ENCODE measurements at regions not wholly inside any gene's neighbourhood (a gene's known extent, or its start where the extent isn't known, plus 50 kb on each side); places are given as distances from the start of the nearest gene placed in this dataset.

- peaks cover 0 to 31% (median 6%) of the 10 kb centered on the region in 3 donors for H3K4me1 ChIP-seq
- H3K36me3 ChIP-seq, result no peaks in the 10 kb centered on the region
- H3K9me3 ChIP-seq, result no peaks in the 10 kb centered on the region
- ATAC-seq, result no peak
- H3K4me3 ChIP-seq, result no peak overlapping the region
- no peaks in the 10 kb centered on the region for H3K27me3 ChIP-seq
- 50 to 63% methylated on average over 9 to 10 of the region's 10 CpGs for WGBS, 2 donors (ENCODE audit: low coverage in 1 of 2)
- TF ChIP-seq POLR2AphosphoS5 (IDR thresholded peaks at IDR 0.05), result no peak
- H3K27ac ChIP-seq, result no peak overlapping the region
These were observed 291.5 kb upstream of the ZNF32 start for GRCh38 chr10:43939939-43940820.

GRCh38 chr10:43939389-43939938, 290.8 kb upstream of the ZNF32 start:
- no peaks in the 10 kb centered on the region for H3K9me3 ChIP-seq
- no peak overlapping the region for H3K27ac ChIP-seq
- H3K4me1 ChIP-seq, result peaks cover 0 to 31% (median 6%) of the 10 kb centered on the region in 3 donors
- no peaks in the 10 kb centered on the region for H3K27me3 ChIP-seq
- H3K36me3 ChIP-seq, result no peaks in the 10 kb centered on the region
- TF ChIP-seq POLR2A (IDR thresholded peaks at IDR 0.05) (no peak), EP300 (IDR thresholded peaks at IDR 0.05) (no peak), POLR2AphosphoS5 (IDR thresholded peaks at IDR 0.05) (no peak), CTCF (IDR thresholded peaks at IDR 0.05) (no peak)
- 78 to 85% methylated on average over 4 to 6 of the region's 6 CpGs for WGBS, 2 donors (ENCODE audit: low coverage in 1 of 2)
- ATAC-seq, result no peak
- no peak overlapping the region for H3K4me3 ChIP-seq

- H3K27ac ChIP-seq, result no peak overlapping the region
- H3K9me3 ChIP-seq, result peaks cover 0 to 5% (median 0%) of the 10 kb centered on the region in 3 donors
- H3K27me3 ChIP-seq, result no peaks in the 10 kb centered on the region
- TF ChIP-seq EP300 (IDR thresholded peaks at IDR 0.05), result no peak
- no peak for TF ChIP-seq CTCF (IDR thresholded peaks at IDR 0.05)
- no peak for TF ChIP-seq POLR2AphosphoS5 (IDR thresholded peaks at IDR 0.05)
- TF ChIP-seq POLR2A (IDR thresholded peaks at IDR 0.05), result no peak
- H3K4me1 ChIP-seq, result peaks cover 0 to 31% (median 6%) of the 10 kb centered on the region in 3 donors
- ATAC-seq, result no peak
- no peak overlapping the region for H3K4me3 ChIP-seq
- H3K36me3 ChIP-seq, result no peaks in the 10 kb centered on the region
- 78 to 85% methylated on average over 4 to 8 of the region's 8 CpGs for WGBS, 2 donors (ENCODE audit: low coverage in 1 of 2)
These were observed 290.1 kb upstream of the ZNF32 start for GRCh38 chr10:43938810-43939209.

GRCh38 chr10:43931308-43931930, 282.7 kb upstream of the ZNF32 start:
- ATAC-seq, result no peak
- no peaks in the 10 kb centered on the region for H3K27me3 ChIP-seq
- H3K36me3 ChIP-seq, result no peaks in the 10 kb centered on the region
- H3K4me3 ChIP-seq, result no peak overlapping the region
- no peak overlapping the region for H3K27ac ChIP-seq
- TF ChIP-seq POLR2AphosphoS5 (IDR thresholded peaks at IDR 0.05) (no peak), CTCF (IDR thresholded peaks at IDR 0.05) (no peak), POLR2A (IDR thresholded peaks at IDR 0.05) (no peak), EP300 (IDR thresholded peaks at IDR 0.05) (no peak)
- H3K4me1 ChIP-seq, result no peaks in the 10 kb centered on the region
- WGBS, 2 donors (ENCODE audit: low coverage in 1 of 2), result 73 to 93% methylated on average over 3 to 4 of the region's 4 CpGs
- H3K9me3 ChIP-seq, result peaks cover 0 to 7% (median 0%) of the 10 kb centered on the region in 3 donors

GRCh38 chr10:43930777-43931176, 282.1 kb upstream of the ZNF32 start:
- Histone ChIP-seq H3K36me3 (no peaks in the 10 kb centered on the region), H3K4me3 (no peak overlapping the region)
- no peak for TF ChIP-seq EP300 (IDR thresholded peaks at IDR 0.05)
- no peak for TF ChIP-seq POLR2AphosphoS5 (IDR thresholded peaks at IDR 0.05)
- TF ChIP-seq POLR2A (IDR thresholded peaks at IDR 0.05), result no peak

More at GRCh38 chr10:43930777-43931176, 282.1 kb upstream of the ZNF32 start:
- ATAC-seq, result no peak
- no peak overlapping the region for H3K27ac ChIP-seq
- WGBS, 2 donors (ENCODE audit: low coverage in 1 of 2), result 96 to 100% methylated on average over 3 to 4 of the region's 5 CpGs
- H3K27me3 ChIP-seq, result no peaks in the 10 kb centered on the region
- no peaks in the 10 kb centered on the region for H3K4me1 ChIP-seq
- peaks cover 0 to 7% (median 0%) of the 10 kb centered on the region in 3 donors for H3K9me3 ChIP-seq

Measured in gastroesophageal sphincter (tissue), 4 donors.